ENCODE measurements at regions not wholly inside any gene's neighbourhood (a gene's known extent, or its start where the extent isn't known, plus 50 kb on each side); places are given as distances from the start of the nearest gene placed in this dataset.
A peak's percentile ranks its signal among the peaks of the same experiment; 100 is the strongest.

DNA sequence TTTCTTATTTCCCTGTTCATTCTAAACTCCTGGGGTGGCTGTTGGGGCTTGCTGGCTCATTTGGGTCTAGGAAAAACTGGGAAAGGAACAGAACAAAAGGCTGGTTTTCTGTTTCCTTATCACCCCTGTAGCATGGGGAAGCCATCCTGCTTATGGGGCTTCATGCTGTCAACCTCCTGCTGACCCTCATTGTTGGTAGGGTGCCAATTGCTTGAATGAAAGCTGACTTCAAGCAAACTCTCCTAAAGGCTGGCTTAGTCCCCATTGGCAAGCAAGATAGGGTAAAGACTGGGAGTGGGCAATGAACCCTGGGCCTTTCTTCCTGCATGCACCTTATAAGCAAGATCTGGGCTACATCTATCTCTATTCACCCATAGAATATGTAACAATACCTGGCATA lies 511.6 kb downstream of the DMAC1 start:
- no peak for DNase-seq

GRCh38 chr9:7287065-7287464 lies 512.5 kb downstream of the DMAC1 start:
- DNase-seq = no peak

GRCh38 chr9:7286101-7286500 lies 513.5 kb downstream of the DMAC1 start:
- no peak for DNase-seq

DNA sequence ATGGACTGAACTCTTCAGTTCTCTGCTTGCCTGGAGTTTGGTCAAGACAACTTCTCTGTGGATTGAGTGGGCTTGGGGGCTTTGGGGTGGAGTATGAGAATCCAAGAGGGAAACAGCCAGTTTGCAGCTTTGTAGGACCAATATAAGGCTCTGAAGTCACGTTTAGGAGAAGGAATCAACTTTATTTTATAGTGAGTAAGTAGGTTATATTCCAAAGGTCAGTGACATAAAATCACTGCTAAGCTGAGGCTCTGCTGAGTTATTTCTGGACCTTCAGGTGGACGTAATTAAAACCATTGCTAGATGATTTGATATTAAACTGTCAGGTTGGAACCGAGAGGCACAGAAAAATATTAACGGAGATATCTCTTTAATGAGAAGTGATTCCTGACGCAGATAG lies 514.4 kb downstream of the DMAC1 start:
- no peak for DNase-seq

GRCh38 chr9:7284517-7284916 lies 515.1 kb downstream of the DMAC1 start:
- DNase-seq = no peak

GRCh38 chr9:7284117-7284516 lies 515.5 kb downstream of the DMAC1 start:
- no peak for DNase-seq

DNA sequence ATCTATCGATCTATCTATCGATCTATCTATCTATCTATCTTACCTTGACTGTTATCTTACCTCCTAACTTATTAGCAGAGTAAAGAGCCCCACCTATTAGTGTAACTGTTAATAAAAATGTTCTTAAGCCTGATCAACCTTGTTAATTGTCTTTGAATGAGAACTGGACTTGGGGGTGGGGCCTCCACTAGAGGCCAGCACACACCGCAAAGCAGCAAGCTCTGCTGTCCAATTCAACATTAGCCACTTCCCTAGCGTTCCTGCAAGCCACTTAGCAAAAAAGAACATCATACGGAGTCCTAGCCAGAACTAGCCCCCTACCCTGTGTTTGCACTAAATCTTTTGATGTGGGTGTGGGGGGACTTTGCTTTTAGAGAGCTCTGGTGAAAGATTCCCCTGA lies 515.8 kb downstream of the KDM4C start:
- peak; percentile 11 for DNase-seq

- no peak for DNase-seq
These were observed 509.3 kb downstream of the KDM4C start for GRCh38 chr9:7266911-7267595.

DNA sequence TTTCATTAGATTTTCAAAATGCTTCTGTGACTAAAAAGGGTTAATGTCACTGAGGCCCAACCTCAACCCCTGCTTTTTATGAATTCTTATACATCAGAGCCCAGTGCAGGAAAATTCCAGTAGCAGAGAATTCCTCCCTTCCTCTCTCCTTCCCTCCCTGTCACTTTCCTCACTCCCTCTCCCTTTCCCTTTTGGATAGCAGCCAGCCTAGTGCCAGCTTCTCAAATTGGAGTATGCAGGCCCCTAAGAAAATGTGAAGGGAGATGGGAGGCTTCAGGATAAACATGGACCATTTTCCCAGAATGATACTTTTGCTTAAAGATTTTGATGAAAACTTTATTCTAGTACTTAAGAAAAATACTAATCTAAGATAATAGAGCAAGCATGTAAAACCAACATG lies 507.4 kb downstream of the KDM4C start:
- no peak for DNase-seq

DNA sequence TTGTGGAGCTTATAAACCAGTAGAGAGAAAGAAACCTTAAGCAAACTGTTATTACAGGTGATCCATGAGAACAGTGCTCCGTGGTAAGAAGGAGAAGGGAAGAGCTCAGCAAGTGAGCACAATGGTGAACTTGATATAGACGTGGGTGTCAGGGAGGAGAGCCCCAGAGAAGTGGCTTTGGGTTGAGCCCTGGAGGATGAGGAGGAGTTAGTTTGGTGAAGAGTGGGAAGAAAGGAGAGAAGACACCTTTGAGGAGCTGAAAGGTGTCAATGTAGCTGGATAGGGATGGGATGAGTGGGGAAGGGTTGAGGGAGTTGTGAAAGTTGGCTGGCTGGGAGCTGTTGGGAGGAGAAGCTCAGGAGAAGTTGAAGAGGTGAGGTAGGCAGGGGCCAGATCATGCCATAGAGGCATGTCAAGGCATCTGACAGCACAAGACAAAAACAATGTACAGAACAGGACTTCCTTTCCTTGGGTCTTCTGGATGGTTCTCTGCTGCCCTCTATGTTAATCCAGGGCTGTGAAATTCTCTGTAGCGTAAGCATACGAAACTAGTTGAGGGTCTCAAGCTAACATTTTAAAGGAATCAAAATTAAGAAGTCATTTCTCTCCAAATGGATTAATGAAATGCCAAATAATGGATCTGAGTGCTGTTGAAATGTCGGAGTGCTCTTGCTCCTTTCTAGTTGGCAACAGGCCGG lies 501.9 kb downstream of the KDM4C start:
- DNase-seq = no peak

- no peak for DNase-seq
These were observed 501.1 kb downstream of the KDM4C start for GRCh38 chr9:7258688-7259396.

DNA sequence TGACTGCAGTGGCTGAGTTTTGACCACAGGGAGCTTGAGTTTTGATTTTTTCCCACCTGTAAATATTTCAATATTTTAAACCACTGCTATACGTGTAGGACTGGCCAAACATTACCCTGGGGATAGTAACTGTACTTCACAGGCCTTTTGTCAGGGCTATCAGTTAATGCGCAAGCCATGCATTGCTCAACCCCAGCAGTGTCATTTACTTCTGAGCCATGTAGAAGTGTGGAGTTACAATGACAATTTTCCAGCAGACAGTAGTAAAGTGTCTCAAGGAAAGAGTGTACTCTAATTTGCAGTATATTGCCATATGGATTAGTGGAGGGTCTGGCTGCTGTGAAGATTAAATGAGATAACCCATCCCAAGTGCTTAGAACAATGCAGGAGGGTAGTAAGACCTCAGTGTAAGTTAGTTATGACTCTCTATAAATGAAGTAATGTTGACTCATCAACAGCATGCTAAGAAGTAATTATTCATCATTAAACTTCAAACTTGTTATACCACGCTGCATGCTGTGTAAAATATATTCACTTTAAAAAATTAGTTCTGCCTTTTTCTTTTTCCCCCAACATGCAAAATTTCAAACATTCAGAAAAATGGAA lies 489.2 kb downstream of the KDM4C start:
- DNase-seq = no peak

GRCh38 chr9:7245976-7246580 lies 488.3 kb downstream of the KDM4C start:
- no peak for DNase-seq

GRCh38 chr9:7243838-7244237 lies 486.1 kb downstream of the KDM4C start:
- no peak for DNase-seq

DNA sequence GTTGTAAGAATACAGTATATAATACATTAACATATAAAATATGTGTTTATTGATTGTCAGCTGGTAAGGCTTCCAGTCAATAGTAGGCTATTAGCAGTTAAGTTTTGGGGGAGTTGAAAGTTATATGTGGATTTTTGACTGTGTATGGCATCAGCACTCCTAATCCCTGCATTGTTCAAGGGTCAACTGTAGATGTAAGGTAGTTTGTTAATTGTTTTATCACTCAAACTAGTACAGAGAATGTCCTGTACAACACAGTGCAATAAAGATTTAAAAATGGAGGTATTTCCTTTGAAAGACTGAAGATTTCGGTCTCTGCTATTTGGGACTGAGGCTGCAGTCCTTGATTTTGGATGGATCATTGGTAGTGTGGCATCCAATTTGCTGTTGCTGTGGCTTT lies 484.4 kb downstream of the KDM4C start:
- DNase-seq = no peak

DNA sequence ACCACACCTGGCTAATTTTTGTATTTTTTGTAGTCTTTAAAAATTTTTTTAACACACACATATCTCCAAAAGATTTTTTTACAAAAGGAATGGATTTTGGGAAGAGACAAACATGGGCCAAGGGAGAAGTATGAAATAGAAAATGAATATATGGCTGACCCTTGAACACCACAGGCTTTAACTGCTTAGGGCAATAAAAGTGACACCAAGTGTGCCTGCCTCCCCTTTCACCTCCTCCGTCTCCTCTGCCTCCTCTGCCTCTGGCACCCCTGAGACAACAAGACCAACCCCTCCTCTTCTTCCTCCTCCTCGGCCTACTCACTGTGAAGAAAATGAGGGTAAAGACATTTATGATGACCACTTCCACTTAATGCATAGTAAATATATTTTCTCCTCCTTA lies 483.9 kb downstream of the KDM4C start:
- DNase-seq = no peak

- no peak for DNase-seq
These were observed 483.0 kb downstream of the KDM4C start for GRCh38 chr9:7240569-7241311.

GRCh38 chr9:7239708-7240107 lies 481.9 kb downstream of the KDM4C start:
- no peak for DNase-seq

DNA sequence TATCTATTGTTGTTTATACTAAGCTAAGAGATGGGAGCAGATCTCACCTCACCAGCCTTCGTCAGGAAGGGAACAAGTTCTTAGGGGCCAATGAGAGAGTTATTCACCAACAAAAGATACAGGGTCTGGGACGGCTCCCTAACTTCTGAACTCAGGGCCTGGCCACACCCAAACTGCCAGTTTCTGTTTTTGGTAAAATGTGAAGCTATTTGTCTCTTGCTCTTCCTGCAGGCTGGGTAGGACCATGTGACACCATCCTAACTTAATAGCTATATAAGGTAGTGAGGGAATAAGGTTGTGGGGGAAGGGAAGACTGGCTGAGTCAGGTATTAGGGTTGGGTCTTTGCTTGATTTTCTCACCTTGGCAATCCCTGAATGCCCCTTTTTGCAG lies 480.5 kb downstream of the KDM4C start:
- DNase-seq = no peak

GRCh38 chr9:7237473-7238246 lies 479.9 kb downstream of the KDM4C start:
- DNase-seq = no peak

DNA sequence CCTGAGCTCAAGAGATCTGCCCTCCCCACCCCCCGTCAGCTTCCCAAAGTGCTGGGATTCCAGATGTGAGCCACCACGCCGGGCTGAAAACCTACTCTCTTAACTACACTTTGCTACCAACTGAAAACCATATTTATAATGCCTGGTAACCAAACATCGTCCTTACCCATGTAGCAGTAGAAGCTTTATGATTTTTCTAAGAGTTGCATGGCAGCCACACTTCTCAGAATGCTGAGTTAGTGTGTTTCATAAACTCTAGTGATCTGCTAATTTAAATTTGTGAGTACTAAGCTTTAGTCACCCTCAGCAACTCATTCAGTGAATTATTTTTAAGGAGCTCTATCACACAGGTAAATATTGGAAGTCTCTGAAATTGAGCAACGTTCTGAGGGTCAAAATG lies 478.4 kb downstream of the KDM4C start:
- no peak for DNase-seq

DNA sequence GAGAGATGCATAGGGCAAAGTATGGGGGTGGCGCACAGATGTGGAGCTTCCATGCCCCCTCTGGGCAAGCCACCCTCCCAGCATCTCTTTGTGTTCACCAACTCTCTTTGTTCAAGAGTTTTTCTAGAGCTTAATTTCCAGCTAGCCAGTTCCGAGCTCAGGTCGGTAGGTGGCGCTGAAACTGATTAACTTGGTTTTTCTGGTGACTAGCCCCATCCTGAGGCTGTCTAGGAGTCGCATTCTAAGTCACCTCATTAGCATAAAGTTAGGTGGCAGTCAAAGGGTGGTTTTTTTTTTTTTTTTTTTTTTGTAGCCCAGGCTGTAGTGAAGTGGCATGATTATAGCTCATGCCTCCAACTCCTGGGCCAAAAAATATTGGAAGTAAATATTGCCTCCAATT lies 476.4 kb downstream of the KDM4C start:
- DNase-seq = peak; percentile 42

Data from RPMI8226 (cell line).